ENCODE measurements at regions not wholly inside any gene's neighbourhood (a gene's known extent, or its start where the extent isn't known, plus 50 kb on each side); places are given as distances from the start of the nearest gene placed in this dataset.

DNA sequence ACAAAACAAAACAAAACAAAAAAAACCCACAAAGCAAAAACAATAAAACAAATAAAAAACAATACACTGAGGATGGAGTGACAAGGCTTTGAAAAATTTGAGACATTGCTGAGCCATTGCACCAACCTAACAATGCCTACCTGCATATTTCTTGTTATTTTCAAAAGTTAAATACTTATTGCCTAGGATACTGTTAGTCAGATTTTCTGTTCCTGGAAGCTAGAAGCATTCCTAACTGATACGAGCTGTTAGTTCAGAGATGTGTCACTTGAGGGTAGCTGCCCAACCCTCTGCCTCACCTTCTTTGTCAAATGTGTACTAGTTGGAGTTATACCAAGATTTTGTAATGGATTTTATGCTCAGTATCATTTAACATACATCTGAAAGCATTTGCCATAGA lies 187.2 kb downstream of the TXNL1 start:
- TF ChIP-seq POLR2A (IDR thresholded peaks at IDR 0.05): no peak
- TF ChIP-seq, protein P1, sequence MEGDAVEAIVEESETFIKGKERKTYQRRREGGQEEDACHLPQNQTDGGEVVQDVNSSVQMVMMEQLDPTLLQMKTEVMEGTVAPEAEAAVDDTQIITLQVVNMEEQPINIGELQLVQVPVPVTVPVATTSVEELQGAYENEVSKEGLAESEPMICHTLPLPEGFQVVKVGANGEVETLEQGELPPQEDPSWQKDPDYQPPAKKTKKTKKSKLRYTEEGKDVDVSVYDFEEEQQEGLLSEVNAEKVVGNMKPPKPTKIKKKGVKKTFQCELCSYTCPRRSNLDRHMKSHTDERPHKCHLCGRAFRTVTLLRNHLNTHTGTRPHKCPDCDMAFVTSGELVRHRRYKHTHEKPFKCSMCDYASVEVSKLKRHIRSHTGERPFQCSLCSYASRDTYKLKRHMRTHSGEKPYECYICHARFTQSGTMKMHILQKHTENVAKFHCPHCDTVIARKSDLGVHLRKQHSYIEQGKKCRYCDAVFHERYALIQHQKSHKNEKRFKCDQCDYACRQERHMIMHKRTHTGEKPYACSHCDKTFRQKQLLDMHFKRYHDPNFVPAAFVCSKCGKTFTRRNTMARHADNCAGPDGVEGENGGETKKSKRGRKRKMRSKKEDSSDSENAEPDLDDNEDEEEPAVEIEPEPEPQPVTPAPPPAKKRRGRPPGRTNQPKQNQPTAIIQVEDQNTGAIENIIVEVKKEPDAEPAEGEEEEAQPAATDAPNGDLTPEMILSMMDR (IDR thresholded peaks at IDR 0.05): no peak
